ENCODE measurements at regions not wholly inside any gene's neighbourhood (a gene's known extent, or its start where the extent isn't known, plus 50 kb on each side); places are given as distances from the start of the nearest gene placed in this dataset.

DNA sequence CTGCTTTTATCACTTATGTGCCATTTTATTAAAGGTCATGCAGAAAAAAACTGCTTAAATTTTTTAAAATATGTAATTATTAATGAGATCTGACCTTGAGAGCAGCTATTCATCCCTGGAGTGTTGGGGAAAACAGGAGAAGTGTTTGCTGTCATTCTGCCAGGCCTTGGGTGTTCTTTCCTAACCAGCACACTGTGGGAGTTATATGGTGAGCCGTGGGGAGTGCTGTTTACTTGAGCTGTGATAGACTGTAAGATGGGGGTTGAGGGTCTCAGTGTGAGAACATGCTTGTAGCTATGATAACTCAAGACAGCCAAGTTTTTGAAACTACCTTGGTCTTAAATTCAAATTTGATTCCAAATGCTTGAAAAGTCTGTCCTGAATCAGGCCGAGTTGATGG lies 101.3 kb upstream of the ARHGAP28 start:
- no peaks in the 10 kb centered on the region for H3K36me3 ChIP-seq
- no peak for ATAC-seq (ENCODE audit: insufficient number of reproducible peaks, low FRiP score, low read depth)
- H3K4me3 ChIP-seq = no peak overlapping the region
- H3K9me3 ChIP-seq = no peaks in the 10 kb centered on the region
- no peak for DNase-seq (ENCODE audit: low spot score)
- TF ChIP-seq, protein P1, sequence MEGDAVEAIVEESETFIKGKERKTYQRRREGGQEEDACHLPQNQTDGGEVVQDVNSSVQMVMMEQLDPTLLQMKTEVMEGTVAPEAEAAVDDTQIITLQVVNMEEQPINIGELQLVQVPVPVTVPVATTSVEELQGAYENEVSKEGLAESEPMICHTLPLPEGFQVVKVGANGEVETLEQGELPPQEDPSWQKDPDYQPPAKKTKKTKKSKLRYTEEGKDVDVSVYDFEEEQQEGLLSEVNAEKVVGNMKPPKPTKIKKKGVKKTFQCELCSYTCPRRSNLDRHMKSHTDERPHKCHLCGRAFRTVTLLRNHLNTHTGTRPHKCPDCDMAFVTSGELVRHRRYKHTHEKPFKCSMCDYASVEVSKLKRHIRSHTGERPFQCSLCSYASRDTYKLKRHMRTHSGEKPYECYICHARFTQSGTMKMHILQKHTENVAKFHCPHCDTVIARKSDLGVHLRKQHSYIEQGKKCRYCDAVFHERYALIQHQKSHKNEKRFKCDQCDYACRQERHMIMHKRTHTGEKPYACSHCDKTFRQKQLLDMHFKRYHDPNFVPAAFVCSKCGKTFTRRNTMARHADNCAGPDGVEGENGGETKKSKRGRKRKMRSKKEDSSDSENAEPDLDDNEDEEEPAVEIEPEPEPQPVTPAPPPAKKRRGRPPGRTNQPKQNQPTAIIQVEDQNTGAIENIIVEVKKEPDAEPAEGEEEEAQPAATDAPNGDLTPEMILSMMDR (IDR thresholded peaks at IDR 0.05) = no peak
- H3K4me1 ChIP-seq (ENCODE audit: control insufficient read depth in 1 of 2, low read depth in 2 of 2) = peaks cover 0 to 12% of the 10 kb centered on the region in 2 donors
- no peaks in the 10 kb centered on the region for H3K27me3 ChIP-seq (replicated peaks; ENCODE audit: insufficient read depth)
- no peak overlapping the region for H3K27ac ChIP-seq

DNA sequence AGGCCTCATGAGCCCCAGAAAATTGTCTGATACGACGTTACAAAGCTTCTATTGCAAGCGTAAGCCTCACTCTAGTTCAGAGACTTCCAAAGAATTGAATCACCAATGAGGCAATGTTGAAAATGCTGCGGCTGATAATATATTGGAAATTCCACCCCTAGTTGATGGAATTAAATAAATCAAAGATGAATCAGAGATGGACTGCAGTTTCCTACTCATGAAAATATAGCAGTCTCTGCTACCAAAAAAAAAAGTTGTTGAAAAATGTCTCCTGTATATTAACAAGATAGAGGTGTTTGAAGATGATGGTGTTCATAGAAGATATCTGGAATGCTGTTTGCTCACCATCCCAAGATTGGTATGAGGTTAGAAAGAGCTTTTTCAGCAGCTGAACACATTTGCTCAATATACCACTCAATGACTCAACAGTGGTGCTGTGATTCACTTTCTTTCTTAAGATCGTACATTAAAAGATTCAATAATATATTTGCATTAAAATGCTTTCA lies 99.8 kb upstream of the ARHGAP28 start:
- Histone ChIP-seq H3K27me3 (replicated peaks; ENCODE audit: insufficient read depth) (no peaks in the 10 kb centered on the region), H3K27ac (no peak overlapping the region), H3K4me1 (ENCODE audit: control insufficient read depth in 1 of 2, low read depth in 2 of 2) (peaks cover 0 to 5% of the 10 kb centered on the region in 2 donors), H3K36me3 (no peaks in the 10 kb centered on the region), H3K4me3 (no peak overlapping the region), H3K9me3 (no peaks in the 10 kb centered on the region)
- no peak for DNase-seq (ENCODE audit: low spot score)
- ATAC-seq (ENCODE audit: insufficient number of reproducible peaks, low FRiP score, low read depth) = no peak
- TF ChIP-seq, protein P1 (IDR thresholded peaks at IDR 0.05) = no peak

DNA sequence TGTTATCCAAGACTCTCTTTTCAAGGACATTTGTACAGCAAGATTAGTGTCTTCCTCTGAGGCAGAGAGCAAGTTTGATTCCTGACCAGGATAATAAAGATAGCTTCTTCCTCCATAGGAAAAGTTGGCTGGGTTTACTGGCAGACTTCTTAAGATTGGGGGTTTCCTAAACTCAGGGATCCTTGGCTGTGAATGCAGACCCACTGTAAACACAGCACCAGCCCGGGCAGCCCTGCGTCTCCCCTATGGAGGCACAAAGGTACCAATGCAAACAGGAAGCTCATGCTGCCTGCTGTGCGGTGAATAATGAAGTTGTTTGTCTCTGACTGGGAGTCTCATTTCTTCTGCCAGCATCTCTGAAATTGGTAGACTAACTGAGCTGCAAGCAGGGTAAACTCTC lies 96.2 kb upstream of the ARHGAP28 start:
- Histone ChIP-seq H3K27me3 (replicated peaks; ENCODE audit: insufficient read depth) (no peaks in the 10 kb centered on the region), H3K36me3 (no peaks in the 10 kb centered on the region), H3K4me3 (no peak overlapping the region), H3K4me1 (ENCODE audit: control insufficient read depth in 1 of 2, low read depth in 2 of 2) (no peaks in the 10 kb centered on the region), H3K27ac (no peak overlapping the region), H3K9me3 (no peaks in the 10 kb centered on the region)
- ATAC-seq (ENCODE audit: insufficient number of reproducible peaks, low FRiP score, low read depth) = no peak
- TF ChIP-seq, protein P1 (IDR thresholded peaks at IDR 0.05) = no peak
- no peak for DNase-seq (ENCODE audit: low spot score)

DNA sequence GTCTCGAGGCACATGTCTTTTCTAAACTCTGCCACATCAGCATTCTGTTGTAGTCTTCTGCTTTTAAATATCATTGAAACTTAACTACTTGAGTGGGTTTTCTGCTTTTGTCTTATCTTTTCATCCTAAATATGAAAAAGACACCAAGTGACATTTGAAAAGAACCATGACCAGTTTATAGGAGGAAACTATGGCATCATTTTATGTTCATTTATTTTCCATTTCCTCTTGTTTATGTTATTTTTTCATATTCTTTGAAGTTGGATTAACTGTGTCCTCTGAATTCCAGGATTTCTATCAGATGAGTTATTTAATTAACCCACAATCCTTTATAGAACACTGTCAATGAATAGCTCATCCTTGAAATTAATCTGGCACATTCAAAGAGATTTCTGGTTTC lies 93.4 kb upstream of the ARHGAP28 start:
- no peak for ATAC-seq (ENCODE audit: insufficient number of reproducible peaks, low FRiP score, low read depth)
- Histone ChIP-seq H3K27ac (no peak overlapping the region), H3K4me3 (no peak overlapping the region), H3K9me3 (no peaks in the 10 kb centered on the region), H3K27me3 (replicated peaks; ENCODE audit: insufficient read depth) (no peaks in the 10 kb centered on the region), H3K36me3 (no peaks in the 10 kb centered on the region), H3K4me1 (ENCODE audit: control insufficient read depth in 1 of 2, low read depth in 2 of 2) (no peaks in the 10 kb centered on the region)
- DNase-seq (ENCODE audit: low spot score) = no peak
- TF ChIP-seq, protein P1 (IDR thresholded peaks at IDR 0.05) = no peak

DNA sequence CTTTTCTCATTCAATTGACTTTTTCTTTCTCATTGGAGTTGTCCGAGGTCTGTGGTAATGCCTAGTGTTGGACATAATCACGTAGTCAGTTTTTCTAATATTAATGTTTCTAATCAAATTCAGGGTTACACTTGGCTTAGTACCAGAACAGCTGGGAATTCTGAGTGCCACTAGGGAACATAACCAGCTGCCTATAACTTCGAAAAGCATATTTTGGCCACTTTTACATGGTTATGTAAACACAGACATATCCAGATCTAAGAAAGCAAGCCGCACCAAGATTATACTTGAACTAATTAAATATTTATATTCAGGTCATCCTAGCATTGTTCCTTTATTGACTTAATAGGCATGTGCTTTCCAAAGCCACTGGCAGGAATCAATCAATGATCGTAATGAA lies 91.1 kb upstream of the ARHGAP28 start:
- no peaks in the 10 kb centered on the region for H3K36me3 ChIP-seq
- H3K27me3 ChIP-seq (replicated peaks; ENCODE audit: insufficient read depth) = no peaks in the 10 kb centered on the region
- ATAC-seq (ENCODE audit: insufficient number of reproducible peaks, low FRiP score, low read depth) (no peak), DNase-seq (ENCODE audit: low spot score) (no peak)
- H3K9me3 ChIP-seq = no peaks in the 10 kb centered on the region
- no peak overlapping the region for H3K4me3 ChIP-seq
- TF ChIP-seq, protein P1 (IDR thresholded peaks at IDR 0.05) = no peak
- no peak overlapping the region for H3K27ac ChIP-seq
- H3K4me1 ChIP-seq (ENCODE audit: control insufficient read depth in 1 of 2, low read depth in 2 of 2) = no peaks in the 10 kb centered on the region
